K562 (cell line): ENCODE measurements at regions not wholly inside any gene's neighbourhood (a gene's known extent, or its start where the extent isn't known, plus 50 kb on each side); places are given as distances from the start of the nearest gene placed in this dataset.

Experiments used
- ATAC-seq: fragments of 200-7000 bp; cut with Tn5 transposase; 3 replicates; pipeline ENCODE4 v1.9.1; 2020; ENCODE audit warnings: moderate library complexity
- BruUV-seq: library from RNA; stranded (reverse); fragments of 400-500 nt; replicated peaks from 2 replicates; lab custom pipeline; 2021; lab: Mats Ljungman, UMichigan
- CTCF ChIA-PET: fragments of 300-600 bp; formaldehyde crosslinking; extraction: SDS; loops from one replicate; lab custom pipeline; 2021; ENCODE audit warnings: low intra/inter-chr PET ratio; lab: Yijun Ruan, JAX
- POLR2A ChIA-PET: fragments of 300-600, 350-650 bp; sonication (Branson Sonifier 250); formaldehyde crosslinking; extraction: SDS; loops from one replicate; lab custom pipeline; 2021; ENCODE audit warnings: antibody characterized with exemption, inconsistent platforms; lab: Yijun Ruan, JAX
- DNase-seq, 4 experiments: peaks; one replicate each; pipeline versions ENCODE4 v3.0.0 to v3.0.0-alpha.2; 2011 to 2018; ENCODE audit warnings: low spot score in 3 of 4, mixed read lengths in 3 of 4; ENCODE audit errors: extremely low read depth in 1 of 4
- FAIRE-seq: peaks from 2 replicates; lab custom pipeline; 2011; peaks lifted over from hg19 to GRCh38; lab: Jason Lieb, UNC
- H2AFZ ChIP-seq: 2 replicates; pipeline ENCODE4 v1.6.0; 2011; ENCODE audit warnings: low read depth, low read length, control low read depth, inconsistent platforms
- H3K27ac ChIP-seq: fragments of 200-600 bp; 3 replicates; pipeline ENCODE4 v1.8.0; 2011; ENCODE audit warnings: low read depth, mild to moderate bottlenecking, control low read depth, inconsistent platforms, low read length, moderate library complexity, mixed read lengths; ENCODE audit errors: extremely low read depth
- H3K27me3 ChIP-seq, 2 experiments: fragments of 300-600 bp in 1 of 2; 2 replicates in 1 of 2; 3 replicates in 1 of 2; pipeline versions ENCODE4 v1.6.0 to v1.8.0; 2011; ENCODE audit warnings: inconsistent platforms in 2 of 2, low read length in 2 of 2, mild to moderate bottlenecking in 1 of 2, mixed read lengths in 1 of 2, moderate library complexity in 1 of 2; ENCODE audit not compliant: control insufficient read depth in 2 of 2, insufficient read depth in 2 of 2
- H3K36me3 ChIP-seq: fragments of 300-600 bp; 3 replicates; pipeline ENCODE4 v1.8.0; 2011; ENCODE audit warnings: mild to moderate bottlenecking, low read length, inconsistent platforms; ENCODE audit not compliant: control insufficient read depth, insufficient read depth
- H3K4me1 ChIP-seq, 2 experiments: fragments of 200-600 bp in 1 of 2; replicated peaks in 1 of 2; 2 replicates in 1 of 2; 3 replicates in 1 of 2; pipeline versions ENCODE4 v1.5.1 to v1.8.0; 2011; ENCODE audit warnings: inconsistent platforms in 2 of 2, low read length in 2 of 2, mild to moderate bottlenecking in 1 of 2, mixed read lengths in 1 of 2, moderate library complexity in 1 of 2; ENCODE audit not compliant: control insufficient read depth in 2 of 2, insufficient read depth in 2 of 2
- H3K4me2 ChIP-seq: 2 replicates; pipeline ENCODE4 v1.6.1; 2011; ENCODE audit warnings: low read length, control low read depth, inconsistent platforms, mixed read lengths; ENCODE audit not compliant: insufficient read depth
- H3K4me3 ChIP-seq: fragments of 200-600 bp; sonication (generic), shearing (Covaris generic); 2 replicates; pipeline ENCODE4 v1.5.1; 2016; ENCODE audit warnings: control low read depth, inconsistent platforms
- H3K79me2 ChIP-seq: fragments of 200-600 bp; 3 replicates; pipeline ENCODE4 v1.8.0; 2011; ENCODE audit warnings: low read length, inconsistent platforms; ENCODE audit not compliant: control insufficient read depth, insufficient read depth
- H3K9ac ChIP-seq, 2 experiments: 2 replicates each; pipeline versions ENCODE4 v1.6.0 to v1.6.1; 2011; ENCODE audit warnings: low read depth in 2 of 2, low read length in 2 of 2, control low read depth in 1 of 2, inconsistent platforms in 1 of 2, mild to moderate bottlenecking in 1 of 2, mixed read lengths in 1 of 2; ENCODE audit not compliant: insufficient read depth in 1 of 2
- H3K9me1 ChIP-seq: one replicate; pipeline ENCODE4 v1.6.0; 2011; ENCODE audit warnings: inconsistent platforms, mild to moderate bottlenecking, low read length, moderate library complexity; ENCODE audit not compliant: control insufficient read depth, insufficient read depth
- H3K9me3 ChIP-seq: replicated peaks from 2 replicates; pipeline ENCODE4 v1.5.1; 2011; ENCODE audit warnings: low read depth, low read length, inconsistent platforms; ENCODE audit not compliant: control insufficient read depth, insufficient read depth
- H4K20me1 ChIP-seq: replicated peaks from 2 replicates; pipeline ENCODE4 v1.6.1; 2011; ENCODE audit warnings: low read length, inconsistent platforms, mixed read lengths; ENCODE audit not compliant: control insufficient read depth, insufficient read depth
- CHD7 ChIP-seq: fragments of 200-600 bp; sonication (generic); IDR thresholded peaks from one replicate; pipeline ENCODE4 v1.6.1; 2012; ENCODE audit warnings: mild to moderate bottlenecking, low read depth, low read length, inconsistent platforms
- HES1 ChIP-seq: fragments of 450-650 bp; IDR thresholded peaks from 2 replicates; pipeline ENCODE4 v1.6.1; 2016; ENCODE audit warnings: low read depth, mild to moderate bottlenecking, moderate library complexity
- NFYB ChIP-seq: IDR thresholded peaks from 2 replicates; pipeline ENCODE4 v1.6.1; 2011; ENCODE audit warnings: mild to moderate bottlenecking, moderate library complexity; ENCODE audit not compliant: insufficient read length; ENCODE audit errors: extremely low read depth
- PURB ChIP-seq: sonication (generic); formaldehyde crosslinking; IDR thresholded peaks from 2 replicates; pipeline ENCODE4 v1.9.0; 2021; ENCODE audit warnings: low read depth, mild to moderate bottlenecking, missing genetic modification reagents
- THRA ChIP-seq: fragments of 450-650 bp; IDR thresholded peaks from 2 replicates; pipeline ENCODE4 v1.6.1; 2017; ENCODE audit warnings: mild to moderate bottlenecking, moderate library complexity
- VEZF1 ChIP-seq: fragments of 200-800 bp; sonication (Bioruptor generic); IDR thresholded peaks from 2 replicates; pipeline ENCODE4 v1.6.1; 2017; ENCODE audit warnings: missing genetic modification characterization, missing compliant biosample characterization
- ZFPM2 ChIP-seq: fragments of 250-450 bp; sonication (Bioruptor Pico); IDR thresholded peaks from 2 replicates; pipeline ENCODE4 v1.5.1; 2022; ENCODE audit warnings: mild to moderate bottlenecking
- ZNF140 ChIP-seq: fragments of 250-450 bp; sonication (Bioruptor Pico); IDR thresholded peaks from 2 replicates; pipeline ENCODE4 v1.8.0; 2021; ENCODE audit warnings: moderate library complexity, mild to moderate bottlenecking, inconsistent platforms
- ZNF644 ChIP-seq: fragments of 200-800 bp; sonication (Bioruptor generic); IDR thresholded peaks from 2 replicates; pipeline ENCODE4 v1.6.1; 2016; ENCODE audit warnings: low read depth, missing genetic modification characterization, missing compliant biosample characterization
- in situ Hi-C: fragments of 300-500 bp; cut with MboI; formaldehyde crosslinking; loops from 4 replicates; pipeline ENCODE4 v1.15.0; 2018; ENCODE audit warnings: inconsistent platforms, mixed read lengths
- intact Hi-C: fragments of 100-400 bp; cut with micrococcal nuclease; formaldehyde crosslinking; loops from 2 replicates; pipeline ENCODE4 v1.14.2; 2022

- Histone ChIP-seq H3K4me2 (no peak overlapping the region), H3K4me1 (no peaks in the 10 kb centered on the region), H3K79me2 (no peaks in the 10 kb centered on the region), H3K9me3 (no peaks in the 10 kb centered on the region), H2AFZ (no peak overlapping the region), H3K27me3 (no peaks in the 10 kb centered on the region), H3K36me3 (no peaks in the 10 kb centered on the region), H3K9me1 (no peaks in the 10 kb centered on the region), H4K20me1 (no peaks in the 10 kb centered on the region), H3K27ac (no peak overlapping the region), H3K9ac (no peak overlapping the region), H3K4me3 (no peak overlapping the region)
- intact Hi-C loops = no loop called here
- ChIA-PET POLR2A (no interaction called here), CTCF (no interaction called here)
- in situ Hi-C loops = no loop called here
- no peak for DNase-seq
- FAIRE-seq = no peak
- no peak for ATAC-seq
- BruUV-seq = no TSS peak
- no peak for TF ChIP-seq NFYB
- TF ChIP-seq HES1 = no peak
- TF ChIP-seq PURB (CRISPR knock-in tag) = no peak
- no peak for TF ChIP-seq ZNF644 (tag)
- no peak for TF ChIP-seq ZFPM2 (CRISPR knock-in tag)
- no peak for TF ChIP-seq ZNF140
- no peak for TF ChIP-seq CHD7
- TF ChIP-seq THRA = no peak
- no peak for TF ChIP-seq VEZF1 (CRISPR knock-in tag)
These were observed 807.1 kb upstream of the PRMT6 start for GRCh38 chr1:106249365-106249764.
